Osteoblast (primary cell): ENCODE measurements at regions not wholly inside any gene's neighbourhood (a gene's known extent, or its start where the extent isn't known, plus 50 kb on each side); places are given as distances from the start of the nearest gene placed in this dataset.

ENCODE experiments used
- DNase-seq: peaks from one replicate; pipeline ENCODE4 v3.0.0; 2011; ENCODE audit warnings: low spot score, mixed read lengths; ENCODE audit not compliant: insufficient read length; ENCODE audit errors: missing footprints
- H2AFZ ChIP-seq: 2 replicates; pipeline ENCODE4 v1.6.0; 2011; ENCODE audit warnings: mild to moderate bottlenecking, low read length
- H3K27ac ChIP-seq: 2 replicates; pipeline ENCODE4 v1.5.1; 2011; ENCODE audit warnings: mild to moderate bottlenecking, low read depth, low read length, moderate library complexity
- H3K27me3 ChIP-seq: 2 replicates; pipeline ENCODE4 v1.6.0; 2012; ENCODE audit warnings: mild to moderate bottlenecking, control low read depth, inconsistent platforms, low read length, moderate library complexity; ENCODE audit not compliant: insufficient read depth
- H3K36me3 ChIP-seq: 2 replicates; pipeline ENCODE4 v1.5.1; 2011; ENCODE audit warnings: mild to moderate bottlenecking, low read length, control low read depth, moderate library complexity; ENCODE audit not compliant: insufficient read depth
- H3K4me1 ChIP-seq: 2 replicates; pipeline ENCODE4 v1.5.1; 2011; ENCODE audit warnings: mild to moderate bottlenecking, low read length, control low read depth, moderate library complexity; ENCODE audit not compliant: insufficient read depth
- H3K4me2 ChIP-seq: 2 replicates; pipeline ENCODE4 v1.6.0; 2011; ENCODE audit warnings: mild to moderate bottlenecking, low read length; ENCODE audit not compliant: insufficient read depth
- H3K4me3 ChIP-seq: fragments of 200-600 bp; sonication (generic); 3 replicates; pipeline ENCODE4 v1.5.1; 2012; ENCODE audit warnings: mild to moderate bottlenecking, low read length, inconsistent platforms; ENCODE audit not compliant: insufficient read depth
- H3K79me2 ChIP-seq: 2 replicates; pipeline ENCODE4 v1.6.0; 2012; ENCODE audit warnings: mild to moderate bottlenecking, low read length, control low read depth, inconsistent platforms; ENCODE audit not compliant: insufficient read depth
- H3K9me3 ChIP-seq: 2 replicates; pipeline ENCODE4 v1.5.1; 2011; ENCODE audit warnings: low read depth, low read length, control low read depth
- H4K20me1 ChIP-seq: 2 replicates; pipeline ENCODE4 v1.6.0; 2012; ENCODE audit warnings: mild to moderate bottlenecking, low read length, control low read depth; ENCODE audit not compliant: insufficient read depth
- CTCF ChIP-seq: IDR thresholded peaks from 2 replicates; pipeline ENCODE4 v1.5.1; 2011; ENCODE audit warnings: mild to moderate bottlenecking, low read depth, low read length, moderate library complexity; ENCODE audit errors: extremely low read depth

GRCh38 chr6:153623496-153623895 lies 415.5 kb upstream of the OPRM1 start:
- H2AFZ ChIP-seq: no peak overlapping the region

GRCh38 chr6:153621491-153621890 lies 417.5 kb upstream of the OPRM1 start:
- Histone ChIP-seq H2AFZ (no peak overlapping the region), H3K27me3 (no peaks in the 10 kb centered on the region), H3K4me2 (no peak overlapping the region), H3K36me3 (no peaks in the 10 kb centered on the region), H3K9me3 (no peaks in the 10 kb centered on the region), H4K20me1 (no peaks in the 10 kb centered on the region), H3K79me2 (no peaks in the 10 kb centered on the region), H3K4me3 (no peak overlapping the region), H3K4me1 (no peaks in the 10 kb centered on the region), H3K27ac (no peak overlapping the region)
- DNase-seq: no peak
- no peak for TF ChIP-seq CTCF

More at GRCh38 chr6:153623496-153623895, 415.5 kb upstream of the OPRM1 start:
- Histone ChIP-seq H3K36me3 (no peaks in the 10 kb centered on the region), H3K27ac (no peak overlapping the region), H3K4me2 (no peak overlapping the region), H3K79me2 (no peaks in the 10 kb centered on the region), H3K4me3 (no peak overlapping the region), H3K4me1 (no peaks in the 10 kb centered on the region), H4K20me1 (no peaks in the 10 kb centered on the region), H3K27me3 (no peaks in the 10 kb centered on the region), H3K9me3 (no peaks in the 10 kb centered on the region)
- DNase-seq: no peak
- no peak for TF ChIP-seq CTCF

GRCh38 chr6:153621070-153621469 lies 418.0 kb upstream of the OPRM1 start:
- Histone ChIP-seq H2AFZ (no peak overlapping the region), H3K4me3 (no peak overlapping the region), H4K20me1 (no peaks in the 10 kb centered on the region), H3K4me1 (no peaks in the 10 kb centered on the region), H3K36me3 (no peaks in the 10 kb centered on the region), H3K27ac (no peak overlapping the region), H3K27me3 (no peaks in the 10 kb centered on the region), H3K4me2 (no peak overlapping the region), H3K79me2 (no peaks in the 10 kb centered on the region), H3K9me3 (no peaks in the 10 kb centered on the region)
- TF ChIP-seq CTCF: no peak
- no peak for DNase-seq

GRCh38 chr6:153618371-153619322 lies 420.4 kb upstream of the OPRM1 start:
- Histone ChIP-seq H3K4me3 (no peak overlapping the region), H4K20me1 (no peaks in the 10 kb centered on the region), H2AFZ (no peak overlapping the region), H3K9me3 (no peaks in the 10 kb centered on the region), H3K4me1 (no peaks in the 10 kb centered on the region), H3K4me2 (no peak overlapping the region), H3K79me2 (no peaks in the 10 kb centered on the region), H3K36me3 (no peaks in the 10 kb centered on the region), H3K27me3 (no peaks in the 10 kb centered on the region), H3K27ac (no peak overlapping the region)
- TF ChIP-seq CTCF: no peak
- DNase-seq: no peak
